Head of caudate nucleus (tissue), 42 donors: ENCODE measurements at regions not wholly inside any gene's neighbourhood (a gene's known extent, or its start where the extent isn't known, plus 50 kb on each side); places are given as distances from the start of the nearest gene placed in this dataset.

ENCODE experiments used
- DNase-seq, 42 donors: peaks; one replicate each; pipeline versions ENCODE4 v3.0.0 to v3.0.0-alpha.2; 2020 to 2021; ENCODE audit warnings: mixed read lengths in 7 of 42
- intact Hi-C: fragments of 100-400 bp; cut with DNase I; formaldehyde crosslinking; loops from one replicate; pipeline ENCODE4 v1.15.0; 2022

GRCh38 chr12:34396861-34397590 lies 374.7 kb downstream of the ALG10 start:
- peak in 31 of 42 donors; percentile 0 to 33 (median 6) for DNase-seq
- intact Hi-C loops, result no loop called here

- intact Hi-C loops, result no loop called here
- peak in 32 of 42 donors; percentile 0 to 29 (median 6) for DNase-seq
Measured at GRCh38 chr12:34397591-34398365, 375.5 kb downstream of the ALG10 start.

GRCh38 chr12:34398366-34398705 lies 376.0 kb downstream of the ALG10 start:
- peak in 24 of 42 donors; percentile 0 to 40 (median 6) for DNase-seq
- intact Hi-C loops, result no loop called here

- DNase-seq, result peak in 32 of 42 donors; percentile 0 to 31 (median 6)
- intact Hi-C loops, result no loop called here
Measured at GRCh38 chr12:34398706-34399630, 376.7 kb downstream of the ALG10 start.

GRCh38 chr12:34399631-34400410 lies 377.5 kb downstream of the ALG10 start:
- intact Hi-C loops, result no loop called here
- peak in 32 of 42 donors; percentile 0 to 37 (median 4) for DNase-seq

- intact Hi-C loops, result no loop called here
Measured at GRCh38 chr12:34400411-34400881, 378.1 kb downstream of the ALG10 start.

GRCh38 chr12:34400986-34401658 lies 378.8 kb downstream of the ALG10 start:
- intact Hi-C loops, result no loop called here
- peak in 35 of 42 donors; percentile 0 to 27 (median 5) for DNase-seq

More at GRCh38 chr12:34400411-34400881, 378.1 kb downstream of the ALG10 start:
- peak in 30 of 42 donors; percentile 0 to 33 (median 4) for DNase-seq

- DNase-seq, result peak in 31 of 42 donors; percentile 0 to 37 (median 5)
- intact Hi-C loops, result no loop called here
Measured at GRCh38 chr12:34401659-34402227, 379.4 kb downstream of the ALG10 start.

GRCh38 chr12:34402228-34402898 lies 380.1 kb downstream of the ALG10 start:
- intact Hi-C loops, result no loop called here
- DNase-seq, result peak in 29 of 42 donors; percentile 0 to 34 (median 6)

GRCh38 chr12:34402899-34403705 lies 380.8 kb downstream of the ALG10 start:
- intact Hi-C loops, result no loop called here
- DNase-seq, result peak in 34 of 42 donors; percentile 0 to 34 (median 4)

GRCh38 chr12:34403706-34404376 lies 381.5 kb downstream of the ALG10 start:
- intact Hi-C loops, result no loop called here
- peak in 24 of 42 donors; percentile 0 to 25 (median 4) for DNase-seq

GRCh38 chr12:34404377-34405285 lies 382.3 kb downstream of the ALG10 start:
- intact Hi-C loops, result no loop called here

GRCh38 chr12:34405286-34406227 lies 383.3 kb downstream of the ALG10 start:
- intact Hi-C loops, result no loop called here
- peak in 29 of 42 donors; percentile 0 to 37 (median 5) for DNase-seq

More at GRCh38 chr12:34404377-34405285, 382.3 kb downstream of the ALG10 start:
- peak in 22 of 42 donors; percentile 0 to 27 (median 5) for DNase-seq
